OCI-LY1 (cell line): ENCODE measurements at regions not wholly inside any gene's neighbourhood (a gene's known extent, or its start where the extent isn't known, plus 50 kb on each side); places are given as distances from the start of the nearest gene placed in this dataset.

ENCODE experiments used
- H2AFZ ChIP-seq: fragments of 200-600 bp; sonication (generic), shearing (Covaris generic); 2 replicates; pipeline ENCODE4 v1.6.0; 2014; ENCODE audit warnings: antibody characterized with exemption, mild to moderate bottlenecking, low read length
- H3F3A ChIP-seq: fragments of 200-600 bp; sonication (generic), shearing (Covaris generic); 2 replicates; pipeline ENCODE4 v1.6.0; 2014; ENCODE audit warnings: mild to moderate bottlenecking, antibody characterized with exemption, low read length, moderate library complexity; ENCODE audit not compliant: insufficient read depth
- H3K27ac ChIP-seq: fragments of 200-600 bp; sonication (generic); 2 replicates; pipeline ENCODE4 v1.5.1; 2014; ENCODE audit warnings: low read length, mixed run types, mild to moderate bottlenecking, low read depth; ENCODE audit not compliant: poor library complexity, severe bottlenecking
- H3K27me3 ChIP-seq: fragments of 200-600 bp; sonication (generic); 2 replicates; pipeline ENCODE4 v1.6.0; 2014; ENCODE audit warnings: antibody characterized with exemption, mild to moderate bottlenecking, low read length, moderate library complexity; ENCODE audit not compliant: insufficient read depth
- H3K36me3 ChIP-seq: fragments of 200-600 bp; sonication (generic); 2 replicates; pipeline ENCODE4 v1.6.1; 2014; ENCODE audit warnings: mild to moderate bottlenecking, antibody characterized with exemption, low read length, moderate library complexity, mixed read lengths; ENCODE audit not compliant: insufficient read depth
- H3K4me1 ChIP-seq: fragments of 200-600 bp; sonication (generic); 2 replicates; pipeline ENCODE4 v1.5.1; 2014; ENCODE audit warnings: mild to moderate bottlenecking, low read length, moderate library complexity; ENCODE audit not compliant: insufficient read depth, severe bottlenecking
- H3K4me2 ChIP-seq: fragments of 200-600 bp; sonication (generic), shearing (Covaris generic); 2 replicates; pipeline ENCODE4 v1.6.1; 2014; ENCODE audit warnings: low read length
- H3K4me3 ChIP-seq: fragments of 200-600 bp; sonication (generic); 2 replicates; pipeline ENCODE4 v1.5.1; 2014; ENCODE audit warnings: low read length, low read depth, mild to moderate bottlenecking, mixed read lengths; ENCODE audit not compliant: poor library complexity, severe bottlenecking
- H3K79me2 ChIP-seq: fragments of 200-600 bp; shearing (Covaris generic); 2 replicates; pipeline ENCODE4 v1.6.1; 2016; ENCODE audit warnings: mixed run types, low read length, mixed read lengths; ENCODE audit not compliant: insufficient read depth
- H3K9ac ChIP-seq: fragments of 200-600 bp; sonication (generic), shearing (Covaris generic); 2 replicates; pipeline ENCODE4 v1.6.1; 2014; ENCODE audit warnings: mild to moderate bottlenecking, low read length, mixed read lengths
- H3K9me2 ChIP-seq: fragments of 200-600 bp; sonication (generic), shearing (Covaris generic); 2 replicates; pipeline ENCODE4 v1.6.1; 2014; ENCODE audit warnings: low read depth, mild to moderate bottlenecking, low read length, mixed read lengths
- H3K9me3 ChIP-seq: fragments of 200-600 bp; shearing (Covaris generic); 2 replicates; pipeline ENCODE4 v1.6.1; 2014; ENCODE audit warnings: low read length, mixed read lengths
- H4K20me1 ChIP-seq: fragments of 200-600 bp; sonication (generic), shearing (Covaris generic); 2 replicates; pipeline ENCODE4 v1.6.0; 2016; ENCODE audit warnings: mild to moderate bottlenecking, low read length; ENCODE audit not compliant: insufficient read depth
- CTCF ChIP-seq: fragments of 200-600 bp; sonication (generic), shearing (Covaris generic); IDR thresholded peaks from 2 replicates; pipeline ENCODE4 v1.5.1; 2017; ENCODE audit warnings: mild to moderate bottlenecking, antibody characterized with exemption, low read length, moderate library complexity, mixed read lengths
- EZH2 ChIP-seq: fragments of 200-600 bp; sonication (generic), shearing (Covaris generic); IDR thresholded peaks from 2 replicates; pipeline ENCODE4 v1.8.0; 2017; ENCODE audit warnings: borderline replicate concordance, mixed run types, mild to moderate bottlenecking, antibody characterized with exemption, low read length, moderate library complexity, mixed read lengths

DNA sequence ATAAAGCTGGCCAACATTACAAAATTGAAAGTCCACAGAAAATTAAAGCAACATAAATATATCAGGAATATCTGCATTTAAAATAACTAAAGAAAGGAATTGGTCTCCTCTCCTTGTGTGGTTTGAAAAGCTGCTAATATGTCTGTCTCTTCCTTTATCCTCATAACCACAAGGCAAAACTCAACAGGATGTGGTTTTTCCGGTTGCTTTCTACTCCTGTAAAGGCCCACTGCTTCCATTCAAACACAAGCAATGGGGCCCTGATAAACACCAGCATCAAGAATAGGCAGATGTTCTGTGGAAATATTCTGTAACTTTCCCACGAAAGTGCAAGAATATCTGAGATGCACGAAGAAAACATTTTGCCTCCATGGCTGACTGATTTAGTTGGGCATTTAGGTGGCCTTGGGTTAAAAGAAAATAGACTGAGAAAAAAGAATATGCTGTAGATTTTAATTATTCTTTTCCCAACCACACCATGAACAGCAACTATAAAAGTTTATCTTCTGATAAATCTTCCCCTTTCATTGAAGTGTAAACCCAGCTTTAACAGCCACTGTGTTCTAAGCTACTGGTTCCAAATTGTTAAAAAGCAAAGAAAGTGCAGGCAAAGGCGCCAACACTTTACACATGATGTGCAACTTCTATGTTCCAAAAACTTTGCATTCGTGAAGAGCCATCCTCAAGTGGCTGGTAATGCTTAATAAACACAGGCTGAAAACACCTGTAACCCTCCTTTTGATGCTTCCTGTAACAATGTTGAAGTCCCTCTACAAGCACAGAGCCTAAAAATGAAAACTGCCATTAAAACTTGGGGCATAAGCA lies 50.5 kb upstream of the NDST3 start:
- Histone ChIP-seq H3K27ac (no peak overlapping the region), H3K9me2 (no peaks in the 10 kb centered on the region), H4K20me1 (no peaks in the 10 kb centered on the region), H3K9me3 (no peaks in the 10 kb centered on the region), H3K27me3 (no peaks in the 10 kb centered on the region), H3K9ac (no peak overlapping the region), H2AFZ (no peak overlapping the region), H3K4me1 (no peaks in the 10 kb centered on the region), H3K4me2 (no peak overlapping the region), H3F3A (no peaks in the 10 kb centered on the region), H3K79me2 (no peaks in the 10 kb centered on the region), H3K36me3 (no peaks in the 10 kb centered on the region), H3K4me3 (no peak overlapping the region)
- TF ChIP-seq EZH2 (no peak), CTCF (no peak)

GRCh38 chr4:117984366-117984680 lies 50.0 kb upstream of the NDST3 start:
- Histone ChIP-seq H4K20me1 (no peaks in the 10 kb centered on the region), H3K79me2 (no peaks in the 10 kb centered on the region), H2AFZ (no peak overlapping the region), H3K27me3 (no peaks in the 10 kb centered on the region), H3K9me2 (no peaks in the 10 kb centered on the region), H3K27ac (no peak overlapping the region), H3K4me2 (no peak overlapping the region), H3K9me3 (no peaks in the 10 kb centered on the region), H3K36me3 (no peaks in the 10 kb centered on the region), H3K9ac (no peak overlapping the region), H3K4me3 (no peak overlapping the region), H3K4me1 (no peaks in the 10 kb centered on the region), H3F3A (no peaks in the 10 kb centered on the region)
- TF ChIP-seq EZH2, result no peak
- no peak for TF ChIP-seq CTCF
